ENCODE measurements at regions not wholly inside any gene's neighbourhood (a gene's known extent, or its start where the extent isn't known, plus 50 kb on each side); places are given as distances from the start of the nearest gene placed in this dataset.

DNA sequence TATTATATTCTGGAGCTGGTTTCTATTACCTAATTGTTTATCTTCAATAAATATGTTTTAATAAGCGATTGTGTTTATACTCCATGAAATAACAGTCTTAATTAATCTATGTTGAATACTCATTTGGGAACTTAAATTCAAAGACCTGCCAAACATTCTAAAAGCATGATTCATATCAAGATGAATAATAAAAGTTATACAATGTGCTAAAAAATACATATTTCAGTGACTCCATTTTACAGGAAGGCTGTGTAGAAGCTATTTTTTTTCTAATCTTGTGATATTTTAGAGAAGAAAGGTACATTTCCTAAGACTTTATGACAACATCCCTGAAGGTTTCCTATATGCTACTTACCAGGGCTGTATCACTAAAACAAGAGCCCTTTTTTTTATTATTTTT is 417.9 kb downstream of the NFIB start:
- no peaks in the 10 kb centered on the region for H3K4me1 Mint-ChIP-seq
- H3K27me3 Mint-ChIP-seq = no peaks in the 10 kb centered on the region
- CTCF ChIA-PET = no interaction called here
- no peak for DNase-seq
- no peaks in the 10 kb centered on the region for H3K9me3 Mint-ChIP-seq
- POLR2A ChIA-PET = no interaction called here
- no peak overlapping the region for H3K4me3 Mint-ChIP-seq
- no peaks in the 10 kb centered on the region for H3K36me3 Mint-ChIP-seq (ENCODE audit: low read depth)
- H3K27ac Mint-ChIP-seq = no peak overlapping the region

GRCh38 chr9:13885258-13885657 is 428.7 kb downstream of the NFIB start:
- Mint-ChIP-seq H3K4me1 (no peaks in the 10 kb centered on the region), H3K27me3 (no peaks in the 10 kb centered on the region), H3K9me3 (peaks cover 22% of the 10 kb centered on the region), H3K4me3 (no peak overlapping the region), H3K36me3 (ENCODE audit: low read depth) (no peaks in the 10 kb centered on the region), H3K27ac (no peak overlapping the region)
- DNase-seq = no peak
- CTCF ChIA-PET = no interaction called here
- POLR2A ChIA-PET = no interaction called here

GRCh38 chr9:13879981-13880380 is 434.0 kb downstream of the NFIB start:
- CTCF ChIA-PET = no interaction called here
- POLR2A ChIA-PET = no interaction called here
- no peak overlapping the region for H3K27ac Mint-ChIP-seq
- no peaks in the 10 kb centered on the region for H3K27me3 Mint-ChIP-seq
- H3K9me3 Mint-ChIP-seq = peaks cover 14% of the 10 kb centered on the region
- no peak overlapping the region for H3K4me3 Mint-ChIP-seq
- H3K36me3 Mint-ChIP-seq (ENCODE audit: low read depth) = no peaks in the 10 kb centered on the region
- DNase-seq = no peak
- no peaks in the 10 kb centered on the region for H3K4me1 Mint-ChIP-seq

DNA sequence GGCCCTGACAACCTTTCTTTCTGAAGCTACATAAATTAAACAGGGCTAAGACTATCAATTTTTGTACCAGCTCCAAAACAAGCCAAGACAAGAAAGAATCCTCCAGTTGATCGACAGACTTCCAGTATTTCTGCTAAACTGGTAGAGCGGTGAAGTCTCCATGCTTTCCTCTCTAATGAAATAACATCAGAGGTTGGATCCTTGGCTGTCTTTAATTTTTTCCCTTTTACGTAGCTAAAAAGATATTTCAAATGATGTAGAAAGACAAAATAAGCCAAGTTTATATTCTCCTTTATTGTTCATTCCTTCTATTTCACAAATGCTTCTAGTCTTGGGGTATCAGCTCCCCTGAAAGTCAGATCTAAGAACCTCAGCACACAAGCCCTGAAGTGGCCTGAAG is 434.9 kb downstream of the NFIB start:
- ChIA-PET POLR2A (no interaction called here), CTCF (no interaction called here)
- Mint-ChIP-seq H3K9me3 (peaks cover 18% of the 10 kb centered on the region), H3K36me3 (ENCODE audit: low read depth) (no peaks in the 10 kb centered on the region), H3K27ac (no peak overlapping the region), H3K27me3 (no peaks in the 10 kb centered on the region), H3K4me1 (no peaks in the 10 kb centered on the region), H3K4me3 (no peak overlapping the region)
- DNase-seq = no peak

- ChIA-PET CTCF (no interaction called here), POLR2A (no interaction called here)
- H3K27me3 Mint-ChIP-seq = no peaks in the 10 kb centered on the region
- no peak overlapping the region for H3K4me3 Mint-ChIP-seq
- H3K36me3 Mint-ChIP-seq (ENCODE audit: low read depth) = no peaks in the 10 kb centered on the region
- no peaks in the 10 kb centered on the region for H3K4me1 Mint-ChIP-seq
- DNase-seq = no peak
- H3K27ac Mint-ChIP-seq = no peak overlapping the region
- H3K9me3 Mint-ChIP-seq = peaks cover 18% of the 10 kb centered on the region
Measured at GRCh38 chr9:13878241-13878711, 435.7 kb downstream of the NFIB start.

- ChIA-PET POLR2A (no interaction called here), CTCF (no interaction called here)
- Mint-ChIP-seq H3K4me3 (no peak overlapping the region), H3K36me3 (ENCODE audit: low read depth) (no peaks in the 10 kb centered on the region), H3K27me3 (no peaks in the 10 kb centered on the region), H3K27ac (no peak overlapping the region), H3K9me3 (peaks cover 13% of the 10 kb centered on the region), H3K4me1 (no peaks in the 10 kb centered on the region)
- no peak for DNase-seq
Measured at GRCh38 chr9:13876741-13877140, 437.2 kb downstream of the NFIB start.

- Mint-ChIP-seq H3K36me3 (ENCODE audit: low read depth) (no peaks in the 10 kb centered on the region), H3K27me3 (no peaks in the 10 kb centered on the region), H3K27ac (no peak overlapping the region), H3K4me3 (no peak overlapping the region), H3K4me1 (no peaks in the 10 kb centered on the region), H3K9me3 (peaks cover 12% of the 10 kb centered on the region)
- ChIA-PET CTCF (no interaction called here), POLR2A (no interaction called here)
- no peak for DNase-seq
Measured at GRCh38 chr9:13873203-13873602, 440.7 kb downstream of the NFIB start.

GRCh38 chr9:13868336-13868735 is 445.6 kb downstream of the NFIB start:
- Mint-ChIP-seq H3K36me3 (ENCODE audit: low read depth) (no peaks in the 10 kb centered on the region), H3K4me1 (no peaks in the 10 kb centered on the region), H3K27me3 (no peaks in the 10 kb centered on the region), H3K27ac (no peak overlapping the region), H3K9me3 (peaks cover 4% of the 10 kb centered on the region), H3K4me3 (no peak overlapping the region)
- POLR2A ChIA-PET = no interaction called here
- CTCF ChIA-PET = no interaction called here
- no peak for DNase-seq

DNA sequence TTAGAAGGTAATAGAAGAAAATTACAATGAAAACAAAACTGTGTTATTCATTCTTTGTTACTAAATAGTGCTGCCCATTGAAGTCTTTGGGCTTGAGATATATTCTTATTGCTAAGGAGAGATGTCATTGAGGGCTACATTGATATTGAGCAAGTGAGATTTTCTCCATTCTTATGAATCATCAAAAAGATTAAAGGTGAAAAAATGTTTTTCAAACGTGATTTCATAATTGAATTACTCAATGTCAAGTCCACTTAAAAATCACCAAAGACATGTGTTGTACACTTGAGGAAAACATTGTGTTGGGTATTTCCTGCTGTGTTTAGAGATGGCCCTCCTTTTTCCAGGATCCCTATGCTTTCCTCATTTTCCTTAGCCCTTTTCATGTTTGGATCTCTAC is 448.1 kb downstream of the NFIB start:
- Mint-ChIP-seq H3K27ac (no peak overlapping the region), H3K4me3 (no peak overlapping the region), H3K27me3 (no peaks in the 10 kb centered on the region), H3K9me3 (peaks cover under 1% of the 10 kb centered on the region), H3K36me3 (ENCODE audit: low read depth) (no peaks in the 10 kb centered on the region), H3K4me1 (no peaks in the 10 kb centered on the region)
- POLR2A ChIA-PET = no interaction called here
- no peak for DNase-seq
- CTCF ChIA-PET = no interaction called here

- H3K27me3 Mint-ChIP-seq = no peaks in the 10 kb centered on the region
- no peaks in the 10 kb centered on the region for H3K36me3 Mint-ChIP-seq (ENCODE audit: low read depth)
- no peak overlapping the region for H3K27ac Mint-ChIP-seq
- H3K4me1 Mint-ChIP-seq = no peaks in the 10 kb centered on the region
- CTCF ChIA-PET = no interaction called here
- H3K4me3 Mint-ChIP-seq = no peak overlapping the region
- H3K9me3 Mint-ChIP-seq = peaks cover 4% of the 10 kb centered on the region
- POLR2A ChIA-PET = no interaction called here
- DNase-seq = no peak
Measured at GRCh38 chr9:13863112-13863511, 450.8 kb downstream of the NFIB start.

DNA sequence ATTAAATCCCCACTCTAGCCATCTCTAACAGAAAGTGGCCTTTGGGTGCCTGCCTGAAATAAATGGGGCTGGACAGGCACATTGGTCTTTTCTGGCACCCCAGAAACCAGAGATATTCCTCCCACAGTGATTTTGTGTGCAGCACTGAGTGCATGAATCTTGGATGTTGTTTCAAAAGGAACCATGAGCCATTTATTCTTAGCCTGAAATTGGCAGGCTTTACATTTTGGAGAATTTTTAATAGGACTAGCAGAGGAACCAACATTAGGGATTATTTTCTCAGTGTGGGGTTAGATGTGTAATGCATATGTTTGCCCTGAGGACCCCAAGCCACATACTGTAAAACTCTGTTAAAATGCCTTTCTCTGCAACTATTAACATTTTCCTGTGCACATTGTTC is 451.3 kb downstream of the NFIB start:
- Mint-ChIP-seq H3K36me3 (ENCODE audit: low read depth) (no peaks in the 10 kb centered on the region), H3K27ac (no peak overlapping the region), H3K27me3 (no peaks in the 10 kb centered on the region), H3K4me3 (no peak overlapping the region), H3K4me1 (no peaks in the 10 kb centered on the region), H3K9me3 (peaks cover 4% of the 10 kb centered on the region)
- no peak for DNase-seq
- CTCF ChIA-PET = no interaction called here
- POLR2A ChIA-PET = no interaction called here

DNA sequence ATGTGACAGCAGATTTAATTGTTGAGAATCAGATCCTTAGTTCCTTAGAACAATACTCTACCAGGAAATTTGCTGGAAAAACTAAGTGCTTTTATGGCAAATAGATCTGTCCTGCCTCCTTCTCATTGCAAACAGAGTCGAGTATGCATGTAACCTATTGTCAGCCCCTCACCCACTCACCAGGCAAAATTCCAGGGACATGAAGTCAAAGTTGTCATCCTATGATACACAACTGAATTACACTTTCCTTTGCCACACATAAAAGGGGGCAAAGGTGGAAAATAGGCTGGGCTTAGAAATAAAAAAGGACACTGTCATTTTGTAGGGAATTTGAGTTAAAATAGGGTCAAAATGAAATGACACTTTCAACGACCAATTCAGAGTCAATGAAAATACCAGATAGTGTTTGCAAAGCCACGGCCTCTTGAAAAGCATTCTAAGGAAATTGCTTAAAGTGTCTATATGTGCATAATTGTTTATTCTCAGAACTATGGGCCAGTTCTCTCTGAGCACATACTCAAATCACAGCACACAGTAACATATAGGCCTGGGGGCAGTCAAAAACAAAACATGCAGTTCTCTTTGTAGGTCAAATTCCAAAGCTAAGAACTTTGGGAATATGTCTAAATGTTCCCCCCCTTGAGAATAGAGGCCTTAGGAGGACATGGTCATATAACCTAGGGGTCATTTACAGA is 452.8 kb downstream of the NFIB start:
- no peak overlapping the region for H3K27ac Mint-ChIP-seq
- no peaks in the 10 kb centered on the region for H3K4me1 Mint-ChIP-seq
- no peak for DNase-seq
- CTCF ChIA-PET = no interaction called here
- peaks cover 4% of the 10 kb centered on the region for H3K9me3 Mint-ChIP-seq
- no peak overlapping the region for H3K4me3 Mint-ChIP-seq
- POLR2A ChIA-PET = no interaction called here
- H3K27me3 Mint-ChIP-seq = no peaks in the 10 kb centered on the region
- H3K36me3 Mint-ChIP-seq (ENCODE audit: low read depth) = no peaks in the 10 kb centered on the region

DNA sequence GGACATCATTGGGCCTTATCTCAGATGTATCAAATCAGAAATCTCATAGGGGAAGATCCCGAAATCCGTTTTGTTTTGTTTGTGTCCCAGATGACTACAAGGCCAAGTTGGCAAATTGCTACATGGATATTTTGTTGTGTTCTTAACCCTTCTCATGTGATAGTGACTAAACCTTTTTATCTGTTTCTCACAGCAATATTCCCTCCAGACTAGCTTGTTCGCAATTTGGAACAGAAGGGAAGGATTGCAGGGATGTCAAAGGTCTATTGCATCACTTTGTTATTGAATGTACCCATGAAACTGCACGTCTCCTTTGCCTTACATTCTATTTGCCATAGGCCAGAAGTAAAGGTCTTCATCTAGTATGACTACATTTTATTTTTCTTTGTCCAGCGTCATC is 453.9 kb downstream of the NFIB start:
- POLR2A ChIA-PET = no interaction called here
- no peak overlapping the region for H3K4me3 Mint-ChIP-seq

GRCh38 chr9:13857521-13857920 is 456.4 kb downstream of the NFIB start:
- peaks cover 6% of the 10 kb centered on the region for H3K9me3 Mint-ChIP-seq
- no peaks in the 10 kb centered on the region for H3K36me3 Mint-ChIP-seq (ENCODE audit: low read depth)
- no peak overlapping the region for H3K4me3 Mint-ChIP-seq
- ChIA-PET CTCF (no interaction called here), POLR2A (no interaction called here)
- H3K27ac Mint-ChIP-seq = no peak overlapping the region
- DNase-seq = no peak
- no peaks in the 10 kb centered on the region for H3K27me3 Mint-ChIP-seq
- no peaks in the 10 kb centered on the region for H3K4me1 Mint-ChIP-seq

More for the DNA sequence above, 453.9 kb downstream of the NFIB start:
- Mint-ChIP-seq H3K4me1 (no peaks in the 10 kb centered on the region), H3K27ac (no peak overlapping the region), H3K9me3 (peaks cover 4% of the 10 kb centered on the region), H3K36me3 (ENCODE audit: low read depth) (no peaks in the 10 kb centered on the region), H3K27me3 (no peaks in the 10 kb centered on the region)
- CTCF ChIA-PET = no interaction called here
- DNase-seq = no peak

DNA sequence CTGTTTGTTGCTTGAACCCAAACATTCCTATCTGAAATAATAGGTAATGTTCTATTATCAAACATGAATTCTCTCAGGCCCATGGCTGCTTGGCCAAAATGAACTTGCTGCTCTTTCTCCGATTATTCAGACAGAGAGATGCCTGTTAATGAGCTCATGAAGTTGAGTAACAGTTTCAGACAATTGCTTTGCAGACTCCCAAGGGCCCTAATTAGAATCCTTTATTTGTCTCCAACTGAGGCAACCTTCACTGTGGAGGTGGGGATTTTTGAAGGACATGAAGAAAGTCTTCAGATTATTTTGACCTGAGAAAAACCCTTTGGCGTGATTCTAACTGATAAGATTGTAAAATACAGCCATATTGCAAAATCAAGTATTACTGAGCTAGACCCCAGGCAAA is 466.7 kb downstream of the NFIB start:
- POLR2A ChIA-PET = no interaction called here
- no peaks in the 10 kb centered on the region for H3K36me3 Mint-ChIP-seq (ENCODE audit: low read depth)
- no peak overlapping the region for H3K27ac Mint-ChIP-seq
- CTCF ChIA-PET = no interaction called here
- H3K4me3 Mint-ChIP-seq = no peak overlapping the region
- H3K27me3 Mint-ChIP-seq = no peaks in the 10 kb centered on the region
- no peak for DNase-seq
- no peaks in the 10 kb centered on the region for H3K4me1 Mint-ChIP-seq
- peaks cover 13% of the 10 kb centered on the region for H3K9me3 Mint-ChIP-seq

Measured in activated CD4-positive, alpha-beta memory T cell treated with anti-CD3 and anti-CD28 coated beads, Interleukin-2, amount 10 ng/mL, durations not matched to agents 7 days and 5 days (primary cell).